HG03060 (cell line): ENCODE measurements at regions not wholly inside any gene's neighbourhood (a gene's known extent, or its start where the extent isn't known, plus 50 kb on each side); places are given as distances from the start of the nearest gene placed in this dataset.
"Not testable (repeated sequence)": the region's sequence is repeated elsewhere in the genome, so short reads cannot be mapped to it uniquely, and the experiment has no call there.

ENCODE experiments used
- ATAC-seq: cut with Tn5 transposase; IDR thresholded peaks from one replicate; pipeline ENCODE4 v1.9.1; 2021; ENCODE audit warnings: low read depth, moderate number of reproducible peaks; ENCODE audit not compliant: unreplicated experiment

GRCh38 chr13:70817576-70817975 lies 709.3 kb upstream of the KLHL1 start:
- ATAC-seq: no peak

- no peak for ATAC-seq
These were observed 708.6 kb upstream of the KLHL1 start for GRCh38 chr13:70816853-70817252.

- ATAC-seq: no peak
These were observed 706.4 kb upstream of the KLHL1 start for GRCh38 chr13:70814684-70815083.

- no peak for ATAC-seq
These were observed 704.2 kb upstream of the KLHL1 start for GRCh38 chr13:70812481-70812880.

GRCh38 chr13:70809588-70809987 lies 701.3 kb upstream of the KLHL1 start:
- no peak for ATAC-seq

GRCh38 chr13:70798385-70798784 lies 690.1 kb upstream of the KLHL1 start:
- ATAC-seq: no peak

- ATAC-seq: no peak
These were observed 687.2 kb upstream of the KLHL1 start for GRCh38 chr13:70795484-70795883.

- ATAC-seq: no peak
These were observed 683.9 kb upstream of the KLHL1 start for GRCh38 chr13:70792121-70792520.

- no peak for ATAC-seq
These were observed 681.5 kb upstream of the KLHL1 start for GRCh38 chr13:70789751-70790150.

- ATAC-seq: no peak
These were observed 679.8 kb upstream of the KLHL1 start for GRCh38 chr13:70788074-70788473.

GRCh38 chr13:70784207-70784989 lies 676.1 kb upstream of the KLHL1 start:
- no peak for ATAC-seq

GRCh38 chr13:70769817-70770216 lies 661.6 kb upstream of the KLHL1 start:
- ATAC-seq: no peak

GRCh38 chr13:70758932-70759331 lies 650.7 kb upstream of the KLHL1 start:
- ATAC-seq: no peak

GRCh38 chr13:70756088-70756487 lies 647.8 kb upstream of the KLHL1 start:
- no peak for ATAC-seq

- ATAC-seq: no peak
These were observed 647.2 kb upstream of the KLHL1 start for GRCh38 chr13:70755456-70755855.

GRCh38 chr13:70747262-70747661 lies 639.0 kb upstream of the KLHL1 start:
- no peak for ATAC-seq

GRCh38 chr13:70746469-70746868 lies 638.2 kb upstream of the KLHL1 start:
- ATAC-seq: not testable (repeated sequence)

GRCh38 chr13:70736622-70737317 lies 628.5 kb upstream of the KLHL1 start:
- ATAC-seq: no peak

GRCh38 chr13:70732611-70733010 lies 624.4 kb upstream of the KLHL1 start:
- ATAC-seq: no peak

GRCh38 chr13:70729369-70729768 lies 621.1 kb upstream of the KLHL1 start:
- ATAC-seq: no peak

- no peak for ATAC-seq
These were observed 615.5 kb upstream of the KLHL1 start for GRCh38 chr13:70723732-70724131.

GRCh38 chr13:70720386-70720785 lies 612.1 kb upstream of the KLHL1 start:
- no peak for ATAC-seq
